Activated CD8-positive, alpha-beta T cell treated with anti-CD3 and anti-CD28 coated beads for 36 hours (primary cell): ENCODE measurements at regions not wholly inside any gene's neighbourhood (a gene's known extent, or its start where the extent isn't known, plus 50 kb on each side); places are given as distances from the start of the nearest gene placed in this dataset.

Experiments used
- ATAC-seq: fragments of 200-7000 bp; cut with Tn5 transposase; one replicate; pipeline ENCODE4 v1.10.0; 2021; ENCODE audit warnings: mild to moderate bottlenecking, moderate library complexity
- CTCF ChIA-PET: fragments of 350-600 bp; sonication (Branson Sonifier 250); formaldehyde crosslinking; loops from one replicate; lab custom pipeline; 2021; ENCODE audit warnings: antibody characterized with exemption; lab: Charles Lee
- POLR2A ChIA-PET: fragments of 350-600 bp; sonication (Branson Sonifier 250); formaldehyde crosslinking; loops from one replicate; lab custom pipeline; 2021; ENCODE audit warnings: antibody characterized with exemption; lab: Charles Lee
- DNase-seq: peaks from one replicate; pipeline ENCODE4 v3.0.0-alpha.2; 2020
- H3K27ac Mint-ChIP-seq: one replicate; pipeline ENCODE4 v1.8.0; 2021; ENCODE audit warnings: mild to moderate bottlenecking, mixed read lengths
- H3K27me3 Mint-ChIP-seq: one replicate; pipeline ENCODE4 v1.8.0; 2021; ENCODE audit warnings: mixed read lengths
- H3K36me3 Mint-ChIP-seq: one replicate; pipeline ENCODE4 v1.8.0; 2021; ENCODE audit warnings: low read depth, mixed read lengths
- H3K4me1 Mint-ChIP-seq: one replicate; pipeline ENCODE4 v1.8.0; 2021; ENCODE audit warnings: low read depth, mixed read lengths
- H3K4me3 Mint-ChIP-seq: one replicate; pipeline ENCODE4 v1.8.0; 2021; ENCODE audit warnings: mild to moderate bottlenecking, moderate library complexity, mixed read lengths
- H3K9me3 Mint-ChIP-seq: one replicate; pipeline ENCODE4 v1.8.0; 2021; ENCODE audit warnings: mixed read lengths
- CTCF ChIP-seq: fragments of 200-600 bp; IDR thresholded peaks from one replicate; pipeline ENCODE4 v1.8.0; 2022; ENCODE audit warnings: antibody characterized with exemption, mild to moderate bottlenecking
- intact Hi-C: fragments of 100-400 bp; cut with micrococcal nuclease; formaldehyde crosslinking; loops from one replicate; pipeline ENCODE4 v1.10.0; 2022

GRCh38 chr1:14015917-14016316 is 315.9 kb downstream of the PRDM2 start:
- no peak overlapping the region for H3K4me3 Mint-ChIP-seq
- ChIA-PET POLR2A (no interaction called here), CTCF (no interaction called here)
- intact Hi-C loops: no loop called here
- DNase-seq (no peak), ATAC-seq (no peak)
- no peaks in the 10 kb centered on the region for H3K9me3 Mint-ChIP-seq
- H3K27me3 Mint-ChIP-seq: peaks cover 8% of the 10 kb centered on the region
- TF ChIP-seq CTCF: no peak
- H3K36me3 Mint-ChIP-seq: no peaks in the 10 kb centered on the region
- no peaks in the 10 kb centered on the region for H3K4me1 Mint-ChIP-seq
- H3K27ac Mint-ChIP-seq: no peak overlapping the region

- no peak overlapping the region for H3K4me3 Mint-ChIP-seq
These were observed 317.6 kb downstream of the PRDM2 start for GRCh38 chr1:14017531-14017961.

GRCh38 chr1:14019461-14019860 is 319.5 kb downstream of the PRDM2 start:
- no peak for TF ChIP-seq CTCF
- Mint-ChIP-seq H3K9me3 (no peaks in the 10 kb centered on the region), H3K27me3 (peaks cover 10% of the 10 kb centered on the region), H3K27ac (no peak overlapping the region), H3K4me1 (no peaks in the 10 kb centered on the region), H3K36me3 (no peaks in the 10 kb centered on the region), H3K4me3 (no peak overlapping the region)
- intact Hi-C loops: no loop called here
- ATAC-seq (no peak), DNase-seq (no peak)
- CTCF ChIA-PET: no interaction called here
- POLR2A ChIA-PET: no interaction called here

More at GRCh38 chr1:14017531-14017961, 317.6 kb downstream of the PRDM2 start:
- H3K4me1 Mint-ChIP-seq: no peaks in the 10 kb centered on the region
- H3K27me3 Mint-ChIP-seq: peaks cover 11% of the 10 kb centered on the region
- no peaks in the 10 kb centered on the region for H3K36me3 Mint-ChIP-seq
- H3K27ac Mint-ChIP-seq: no peak overlapping the region
- no peak for ATAC-seq
- no peaks in the 10 kb centered on the region for H3K9me3 Mint-ChIP-seq
- CTCF ChIA-PET: no interaction called here
- DNase-seq: no peak
- intact Hi-C loops: no loop called here
- no peak for TF ChIP-seq CTCF
- POLR2A ChIA-PET: no interaction called here

- no peaks in the 10 kb centered on the region for H3K9me3 Mint-ChIP-seq
- TF ChIP-seq CTCF: no peak
- no peak overlapping the region for H3K4me3 Mint-ChIP-seq
These were observed 320.0 kb downstream of the PRDM2 start for GRCh38 chr1:14020006-14020405.

GRCh38 chr1:14027099-14027498 is 327.1 kb downstream of the PRDM2 start:
- H3K27me3 Mint-ChIP-seq: peaks cover 9% of the 10 kb centered on the region
- H3K4me1 Mint-ChIP-seq: no peaks in the 10 kb centered on the region
- TF ChIP-seq CTCF: no peak
- H3K27ac Mint-ChIP-seq: no peak overlapping the region
- CTCF ChIA-PET: no interaction called here
- no peak overlapping the region for H3K4me3 Mint-ChIP-seq
- intact Hi-C loops: no loop called here
- no peaks in the 10 kb centered on the region for H3K36me3 Mint-ChIP-seq
- DNase-seq (no peak), ATAC-seq (no peak)
- H3K9me3 Mint-ChIP-seq: peaks cover 3% of the 10 kb centered on the region
- POLR2A ChIA-PET: no interaction called here

More at GRCh38 chr1:14020006-14020405, 320.0 kb downstream of the PRDM2 start:
- ChIA-PET POLR2A (no interaction called here), CTCF (no interaction called here)
- DNase-seq (no peak), ATAC-seq (no peak)
- intact Hi-C loops: no loop called here
- Mint-ChIP-seq H3K27ac (no peak overlapping the region), H3K36me3 (no peaks in the 10 kb centered on the region), H3K27me3 (peaks cover 10% of the 10 kb centered on the region), H3K4me1 (no peaks in the 10 kb centered on the region)
